ENCODE measurements at regions not wholly inside any gene's neighbourhood (a gene's known extent, or its start where the extent isn't known, plus 50 kb on each side); places are given as distances from the start of the nearest gene placed in this dataset.

- Histone ChIP-seq H3K4me1 (ENCODE audit: insufficient read depth, low read length) (no peaks in the 10 kb centered on the region), H3K4me3 (replicated peaks in 1 of 3; ENCODE audit: insufficient read depth in 1 of 3, low read depth in 2 of 3, low read length in 3 of 3) (no peak overlapping the region), H3K4me2 (ENCODE audit: low read depth, low read length) (no peak overlapping the region), H3K9ac (ENCODE audit: insufficient read depth, low read depth, low read length) (no peak overlapping the region), H3K79me2 (ENCODE audit: insufficient read depth, low read length) (no peaks in the 10 kb centered on the region), H3K9me3 (ENCODE audit: low read length) (no peaks in the 10 kb centered on the region), H4K20me1 (ENCODE audit: insufficient read depth, low read length) (no peaks in the 10 kb centered on the region), H3K36me3 (replicated peaks in 1 of 2; ENCODE audit: control insufficient read depth in 1 of 2, insufficient read depth in 2 of 2, low read length in 2 of 2) (no peaks in the 10 kb centered on the region), H3K27me3 (ENCODE audit: control insufficient read depth in 1 of 2, insufficient read depth in 2 of 2, low read length in 2 of 2) (no peaks in the 10 kb centered on the region), H2AFZ (ENCODE audit: low read length) (no peak overlapping the region), H3K27ac (ENCODE audit: extremely low read length, insufficient read depth, low read length) (no peak overlapping the region)
- DNase-seq (ENCODE audit: low spot score), result no peak
- no TSS peak for BruUV-seq (replicated peaks)
- 14% methylated on average over 1 of the region's 2 CpGs for WGBS (ENCODE audit: low lambda C conversion rate)
- in situ Hi-C loops (cut with HindIII; ENCODE audit: extremely low pct_ligation_motif_present, low pct_unique_long_range_greater_than_20kb), result no loop called here
- FAIRE-seq, result no peak
- no peak for ATAC-seq
- ChIA-PET CTCF (ENCODE audit: low intra/inter-chr PET ratio, low total read pairs) (no interaction called here), POLR2A (no interaction called here)
- intact Hi-C loops (cut with micrococcal nuclease; ENCODE audit: unreplicated experiment), result no loop called here
- TF ChIP-seq FOXP1 (IDR thresholded peaks at IDR 0.05) (no peak), FOXP1 (CRISPR knock-in tag; IDR thresholded peaks at IDR 0.05) (no peak), IKZF5 (CRISPR knock-in tag; IDR thresholded peaks at IDR 0.05) (no peak), E2F1 (CRISPR knock-in tag; IDR thresholded peaks at IDR 0.05) (no peak), REL (CRISPR knock-in tag; conservative IDR thresholded peaks at IDR 0.05) (no peak), CEBPG (CRISPR knock-in tag; IDR thresholded peaks at IDR 0.05) (no peak), ZNF318 (CRISPR knock-in tag; IDR thresholded peaks at IDR 0.05) (no peak)
- TF ChIP-seq, protein P1, sequence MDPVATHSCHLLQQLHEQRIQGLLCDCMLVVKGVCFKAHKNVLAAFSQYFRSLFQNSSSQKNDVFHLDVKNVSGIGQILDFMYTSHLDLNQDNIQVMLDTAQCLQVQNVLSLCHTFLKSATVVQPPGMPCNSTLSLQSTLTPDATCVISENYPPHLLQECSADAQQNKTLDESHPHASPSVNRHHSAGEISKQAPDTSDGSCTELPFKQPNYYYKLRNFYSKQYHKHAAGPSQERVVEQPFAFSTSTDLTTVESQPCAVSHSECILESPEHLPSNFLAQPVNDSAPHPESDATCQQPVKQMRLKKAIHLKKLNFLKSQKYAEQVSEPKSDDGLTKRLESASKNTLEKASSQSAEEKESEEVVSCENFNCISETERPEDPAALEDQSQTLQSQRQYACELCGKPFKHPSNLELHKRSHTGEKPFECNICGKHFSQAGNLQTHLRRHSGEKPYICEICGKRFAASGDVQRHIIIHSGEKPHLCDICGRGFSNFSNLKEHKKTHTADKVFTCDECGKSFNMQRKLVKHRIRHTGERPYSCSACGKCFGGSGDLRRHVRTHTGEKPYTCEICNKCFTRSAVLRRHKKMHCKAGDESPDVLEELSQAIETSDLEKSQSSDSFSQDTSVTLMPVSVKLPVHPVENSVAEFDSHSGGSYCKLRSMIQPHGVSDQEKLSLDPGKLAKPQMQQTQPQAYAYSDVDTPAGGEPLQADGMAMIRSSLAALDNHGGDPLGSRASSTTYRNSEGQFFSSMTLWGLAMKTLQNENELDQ (CRISPR knock-in tag; IDR thresholded peaks at IDR 0.05; ENCODE audit: borderline replicate concordance), result no peak
- TF ChIP-seq, protein P2, sequence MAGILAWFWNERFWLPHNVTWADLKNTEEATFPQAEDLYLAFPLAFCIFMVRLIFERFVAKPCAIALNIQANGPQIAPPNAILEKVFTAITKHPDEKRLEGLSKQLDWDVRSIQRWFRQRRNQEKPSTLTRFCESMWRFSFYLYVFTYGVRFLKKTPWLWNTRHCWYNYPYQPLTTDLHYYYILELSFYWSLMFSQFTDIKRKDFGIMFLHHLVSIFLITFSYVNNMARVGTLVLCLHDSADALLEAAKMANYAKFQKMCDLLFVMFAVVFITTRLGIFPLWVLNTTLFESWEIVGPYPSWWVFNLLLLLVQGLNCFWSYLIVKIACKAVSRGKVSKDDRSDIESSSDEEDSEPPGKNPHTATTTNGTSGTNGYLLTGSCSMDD (CRISPR knock-in tag; IDR thresholded peaks at IDR 0.05), result no peak
Measured at GRCh38 chrX:63935835-63936234, 150.8 kb upstream of the ARHGEF9 start.

Measured in HepG2 (cell line).